ENCODE measurements at regions not wholly inside any gene's neighbourhood (a gene's known extent, or its start where the extent isn't known, plus 50 kb on each side); places are given as distances from the start of the nearest gene placed in this dataset.

DNA sequence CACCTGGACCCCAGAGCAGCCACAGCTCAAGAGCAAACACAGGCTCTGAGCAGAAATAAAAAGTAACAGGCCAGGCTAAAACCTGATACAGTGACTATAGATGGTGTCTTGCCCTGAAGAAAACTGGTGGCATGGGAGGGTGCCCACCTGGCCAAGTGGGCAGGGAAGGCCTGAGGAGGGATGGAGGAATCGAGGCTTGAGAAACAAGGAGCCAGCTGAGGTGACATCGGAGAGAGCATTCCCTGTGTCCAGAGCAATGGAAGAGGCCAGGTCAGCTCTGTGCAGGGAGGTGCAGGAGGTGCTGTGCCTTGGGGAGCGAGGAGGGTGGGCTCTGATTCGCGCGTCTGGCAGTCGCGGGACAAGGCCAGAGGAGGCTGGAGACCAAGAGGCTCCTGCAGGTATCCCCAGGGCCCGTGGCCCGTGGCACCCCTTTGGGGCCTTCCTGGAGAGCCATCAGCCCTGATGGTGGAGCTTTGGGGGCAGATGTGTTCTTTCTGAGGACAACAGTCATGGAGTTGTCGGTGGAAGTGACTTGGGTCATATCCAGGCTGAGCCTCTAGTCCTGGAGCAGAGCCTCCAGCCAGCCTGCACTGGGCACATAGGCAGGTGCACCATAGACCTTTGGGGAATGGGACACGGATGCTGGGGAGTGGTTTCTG is 56.1 kb downstream of the PLXNA1 start (continued):
- TF ChIP-seq, protein P1, sequence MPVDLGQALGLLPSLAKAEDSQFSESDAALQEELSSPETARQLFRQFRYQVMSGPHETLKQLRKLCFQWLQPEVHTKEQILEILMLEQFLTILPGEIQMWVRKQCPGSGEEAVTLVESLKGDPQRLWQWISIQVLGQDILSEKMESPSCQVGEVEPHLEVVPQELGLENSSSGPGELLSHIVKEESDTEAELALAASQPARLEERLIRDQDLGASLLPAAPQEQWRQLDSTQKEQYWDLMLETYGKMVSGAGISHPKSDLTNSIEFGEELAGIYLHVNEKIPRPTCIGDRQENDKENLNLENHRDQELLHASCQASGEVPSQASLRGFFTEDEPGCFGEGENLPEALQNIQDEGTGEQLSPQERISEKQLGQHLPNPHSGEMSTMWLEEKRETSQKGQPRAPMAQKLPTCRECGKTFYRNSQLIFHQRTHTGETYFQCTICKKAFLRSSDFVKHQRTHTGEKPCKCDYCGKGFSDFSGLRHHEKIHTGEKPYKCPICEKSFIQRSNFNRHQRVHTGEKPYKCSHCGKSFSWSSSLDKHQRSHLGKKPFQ (CRISPR knock-in tag; IDR thresholded peaks at IDR 0.05; ENCODE audit: insufficient replicate concordance): no peak
- no peak for TF ChIP-seq LCORL (IDR thresholded peaks at IDR 0.05)
- TF ChIP-seq LCORL (CRISPR knock-in tag; IDR thresholded peaks at IDR 0.05): no peak
- no peak for TF ChIP-seq MAF1 (CRISPR knock-in tag; IDR thresholded peaks at IDR 0.05; ENCODE audit: borderline replicate concordance)
- no peak for TF ChIP-seq ZNF781 (CRISPR knock-in tag; IDR thresholded peaks at IDR 0.05; ENCODE audit: borderline replicate concordance, not compliant biosample characterization)
- no peak for TF ChIP-seq JUNB (CRISPR knock-in tag; IDR thresholded peaks at IDR 0.05; ENCODE audit: borderline replicate concordance)
- TF ChIP-seq HMGA1 (CRISPR knock-in tag; conservative IDR thresholded peaks at IDR 0.05): no peak
- no peak for TF ChIP-seq SMC3 (IDR thresholded peaks at IDR 0.05; ENCODE audit: low read length)
- TF ChIP-seq, protein P2, sequence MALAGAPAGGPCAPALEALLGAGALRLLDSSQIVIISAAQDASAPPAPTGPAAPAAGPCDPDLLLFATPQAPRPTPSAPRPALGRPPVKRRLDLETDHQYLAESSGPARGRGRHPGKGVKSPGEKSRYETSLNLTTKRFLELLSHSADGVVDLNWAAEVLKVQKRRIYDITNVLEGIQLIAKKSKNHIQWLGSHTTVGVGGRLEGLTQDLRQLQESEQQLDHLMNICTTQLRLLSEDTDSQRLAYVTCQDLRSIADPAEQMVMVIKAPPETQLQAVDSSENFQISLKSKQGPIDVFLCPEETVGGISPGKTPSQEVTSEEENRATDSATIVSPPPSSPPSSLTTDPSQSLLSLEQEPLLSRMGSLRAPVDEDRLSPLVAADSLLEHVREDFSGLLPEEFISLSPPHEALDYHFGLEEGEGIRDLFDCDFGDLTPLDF (CRISPR knock-in tag; IDR thresholded peaks at IDR 0.05): no peak
- no peak for TF ChIP-seq ATAD3A (CRISPR knock-in tag; IDR thresholded peaks at IDR 0.05)
- no peak for TF ChIP-seq STAT5B (CRISPR knock-in tag; IDR thresholded peaks at IDR 0.05)
- TF ChIP-seq ZNF607 (CRISPR knock-in tag; IDR thresholded peaks at IDR 0.05; ENCODE audit: borderline replicate concordance): no peak
